ENCODE measurements at regions not wholly inside any gene's neighbourhood (a gene's known extent, or its start where the extent isn't known, plus 50 kb on each side); places are given as distances from the start of the nearest gene placed in this dataset.

GRCh38 chr2:176753205-176753604, 459.4 kb upstream of the HNRNPA3 start:
- no peak for TF ChIP-seq CTCF (IDR thresholded peaks at IDR 0.05; ENCODE audit: low read depth, low read length)

GRCh38 chr2:176753752-176754474, 458.7 kb upstream of the HNRNPA3 start:
- no peak for TF ChIP-seq CTCF (IDR thresholded peaks at IDR 0.05; ENCODE audit: low read depth, low read length)
- DNase-seq (ENCODE audit: extremely low read depth, low read depth), result no peak

More at GRCh38 chr2:176753205-176753604, 459.4 kb upstream of the HNRNPA3 start:
- DNase-seq (ENCODE audit: extremely low read depth, low read depth), result no peak

- DNase-seq (ENCODE audit: extremely low read depth, low read depth), result no peak
- TF ChIP-seq CTCF (IDR thresholded peaks at IDR 0.05; ENCODE audit: low read depth, low read length), result no peak
Observed at GRCh38 chr2:176755537-176756135, 457.0 kb upstream of the HNRNPA3 start.

GRCh38 chr2:176758426-176758825, 454.2 kb upstream of the HNRNPA3 start:
- no peak for DNase-seq (ENCODE audit: extremely low read depth, low read depth)
- no peak for TF ChIP-seq CTCF (IDR thresholded peaks at IDR 0.05; ENCODE audit: low read depth, low read length)

- TF ChIP-seq CTCF (IDR thresholded peaks at IDR 0.05; ENCODE audit: low read depth, low read length), result no peak
- DNase-seq (ENCODE audit: extremely low read depth, low read depth), result no peak
Observed at GRCh38 chr2:176760439-176760838, 452.2 kb upstream of the HNRNPA3 start.

- no peak for TF ChIP-seq CTCF (IDR thresholded peaks at IDR 0.05; ENCODE audit: low read depth, low read length)
- no peak for DNase-seq (ENCODE audit: extremely low read depth, low read depth)
Observed at GRCh38 chr2:176763130-176763529, 449.5 kb upstream of the HNRNPA3 start.

GRCh38 chr2:176763851-176764404, 448.7 kb upstream of the HNRNPA3 start:
- no peak for DNase-seq (ENCODE audit: extremely low read depth, low read depth)
- TF ChIP-seq CTCF (IDR thresholded peaks at IDR 0.05; ENCODE audit: low read depth, low read length), result no peak
